Panc1 (cell line): ENCODE measurements at regions not wholly inside any gene's neighbourhood (a gene's known extent, or its start where the extent isn't known, plus 50 kb on each side); places are given as distances from the start of the nearest gene placed in this dataset.

Experiments used
- ATAC-seq: fragments of 200-7000 bp; cut with Tn5 transposase; 2 replicates; pipeline ENCODE4 v1.9.1; 2020; ENCODE audit warnings: mild to moderate bottlenecking, moderate library complexity
- BruUV-seq: library from RNA; stranded (reverse); fragments of 400-500 nt; replicated peaks from 2 replicates; lab custom pipeline; 2021; lab: Mats Ljungman, UMichigan
- CTCF ChIA-PET: fragments of 300-600 bp; sonication (Branson Sonifier 250); formaldehyde crosslinking; loops from one replicate; lab custom pipeline; 2022; ENCODE audit warnings: antibody characterized with exemption; lab: Charles Lee
- POLR2A ChIA-PET: fragments of 300-600 bp; sonication (Branson Sonifier 250); formaldehyde crosslinking; loops from one replicate; lab custom pipeline; 2022; ENCODE audit warnings: antibody characterized with exemption; lab: Charles Lee
- DNase-seq: peaks from one replicate; pipeline ENCODE4 v3.0.0-alpha.2; 2010; ENCODE audit warnings: low read depth, low spot score
- H3K27ac ChIP-seq: 2 replicates; pipeline ENCODE4 v1.5.1; 2011; ENCODE audit warnings: mild to moderate bottlenecking, low read length, inconsistent platforms
- H3K27me3 ChIP-seq: fragments of 200-500 bp; sonication (Bioruptor generic); 2 replicates; pipeline ENCODE4 v1.6.0; 2014; ENCODE audit warnings: low read length, inconsistent platforms; ENCODE audit not compliant: control insufficient read depth, insufficient read depth
- H3K36me3 ChIP-seq: fragments of 200-500 bp; sonication (Bioruptor generic); 2 replicates; pipeline ENCODE4 v1.5.1; 2014; ENCODE audit warnings: inconsistent platforms, mild to moderate bottlenecking, low read length, moderate library complexity; ENCODE audit not compliant: control insufficient read depth, insufficient read depth
- H3K4me1 ChIP-seq: 2 replicates; pipeline ENCODE4 v1.5.1; 2011; ENCODE audit warnings: inconsistent platforms, mild to moderate bottlenecking, low read length, moderate library complexity; ENCODE audit not compliant: control insufficient read depth, insufficient read depth
- H3K4me3 ChIP-seq, 2 experiments: 2 replicates each; pipeline ENCODE4 v1.5.1; 2011 to 2012; ENCODE audit warnings: low read depth in 2 of 2, low read length in 2 of 2, mild to moderate bottlenecking in 2 of 2, inconsistent platforms in 1 of 2, moderate library complexity in 1 of 2
- H3K9me3 ChIP-seq: fragments of 200-500 bp; sonication (Bioruptor generic); 2 replicates; pipeline ENCODE4 v1.5.1; 2014; ENCODE audit warnings: low read depth, mild to moderate bottlenecking, inconsistent platforms, low read length, moderate library complexity; ENCODE audit not compliant: control insufficient read depth, insufficient read depth
- POLR2AphosphoS5 ChIP-seq: IDR thresholded peaks from 2 replicates; pipeline ENCODE4 v1.6.1; 2012; ENCODE audit warnings: mild to moderate bottlenecking, low read depth, low read length, moderate library complexity
- SIN3A ChIP-seq: IDR thresholded peaks from 2 replicates; pipeline ENCODE4 v1.6.1; 2012; ENCODE audit warnings: low read depth, mild to moderate bottlenecking, low read length, moderate library complexity, borderline replicate concordance; ENCODE audit not compliant: insufficient read depth
- TCF7L2 ChIP-seq: IDR thresholded peaks from 2 replicates; pipeline ENCODE4 v1.6.1; 2011; ENCODE audit warnings: mild to moderate bottlenecking, low read depth, low read length, inconsistent platforms
- in situ Hi-C: cut with HindIII; loops from 2 replicates; pipeline ENCODE4 v1.10.0; 2016; ENCODE audit warnings: low sequenced_read_pairs, low pct_unique_long_range_greater_than_20kb
- intact Hi-C: fragments of 100-400 bp; cut with micrococcal nuclease; formaldehyde crosslinking; loops from one replicate; pipeline ENCODE4 v1.10.0; 2022; ENCODE audit not compliant: unreplicated experiment
- TF ChIP-seq, protein P1 (sequence below): fragments of 450-650 bp; IDR thresholded peaks from 2 replicates; pipeline ENCODE4 v1.5.1; 2017; ENCODE audit warnings: mild to moderate bottlenecking
- TF ChIP-seq, protein P2 (sequence below), 2 experiments: IDR thresholded peaks; 2 replicates each; pipeline ENCODE4 v1.6.1; 2011 to 2012; ENCODE audit warnings: low read depth in 2 of 2, control low read depth in 1 of 2, low read length in 1 of 2, mild to moderate bottlenecking in 1 of 2, moderate library complexity in 1 of 2; ENCODE audit not compliant: insufficient read depth in 1 of 2

DNA sequence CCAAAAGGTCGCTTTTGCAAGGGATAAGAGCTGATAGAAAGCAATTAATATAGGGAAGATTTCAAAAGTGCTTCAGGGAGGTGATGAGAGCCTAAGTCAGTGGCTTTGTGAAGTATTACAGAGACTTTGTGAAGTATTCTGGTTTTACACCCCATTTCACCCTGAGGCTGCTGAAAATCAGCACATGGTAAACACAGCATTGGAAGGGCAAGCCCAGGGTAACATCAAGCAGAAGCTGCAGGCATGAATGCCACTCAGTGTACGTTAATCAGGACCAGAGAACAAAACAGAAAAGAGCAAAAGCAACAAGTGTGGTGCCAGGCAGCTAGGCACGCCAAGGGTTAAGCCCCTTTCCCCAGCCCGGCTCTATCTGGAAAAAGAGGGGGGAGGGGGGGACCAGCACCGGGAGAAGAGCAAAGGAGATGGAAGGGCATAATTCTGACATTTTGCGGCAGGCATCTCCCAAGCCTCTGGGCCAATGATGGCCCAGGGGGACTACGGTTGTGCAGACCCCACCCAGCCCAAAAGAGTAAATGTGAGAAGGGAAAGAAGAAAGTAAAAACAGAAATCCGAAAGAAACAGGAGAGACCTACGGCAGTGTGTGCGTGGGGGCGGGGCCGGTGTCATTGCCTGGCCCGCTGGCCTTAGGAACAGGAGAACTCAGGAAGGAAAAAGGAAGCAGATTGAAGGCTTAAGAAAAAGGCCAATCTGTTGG lies 58.9 kb downstream of the DHRS2 start:
- no peak for DNase-seq
- Histone ChIP-seq H3K36me3 (no peaks in the 10 kb centered on the region), H3K9me3 (no peaks in the 10 kb centered on the region), H3K27me3 (no peaks in the 10 kb centered on the region), H3K4me1 (no peaks in the 10 kb centered on the region), H3K27ac (no peak overlapping the region), H3K4me3 (no peak overlapping the region; a peak in 1 of 4 replicates)
- ATAC-seq, result no peak
- intact Hi-C loops (no loop called here), in situ Hi-C loops (no loop called here)
- POLR2A ChIA-PET, result no interaction called here
- TF ChIP-seq, protein P1, sequence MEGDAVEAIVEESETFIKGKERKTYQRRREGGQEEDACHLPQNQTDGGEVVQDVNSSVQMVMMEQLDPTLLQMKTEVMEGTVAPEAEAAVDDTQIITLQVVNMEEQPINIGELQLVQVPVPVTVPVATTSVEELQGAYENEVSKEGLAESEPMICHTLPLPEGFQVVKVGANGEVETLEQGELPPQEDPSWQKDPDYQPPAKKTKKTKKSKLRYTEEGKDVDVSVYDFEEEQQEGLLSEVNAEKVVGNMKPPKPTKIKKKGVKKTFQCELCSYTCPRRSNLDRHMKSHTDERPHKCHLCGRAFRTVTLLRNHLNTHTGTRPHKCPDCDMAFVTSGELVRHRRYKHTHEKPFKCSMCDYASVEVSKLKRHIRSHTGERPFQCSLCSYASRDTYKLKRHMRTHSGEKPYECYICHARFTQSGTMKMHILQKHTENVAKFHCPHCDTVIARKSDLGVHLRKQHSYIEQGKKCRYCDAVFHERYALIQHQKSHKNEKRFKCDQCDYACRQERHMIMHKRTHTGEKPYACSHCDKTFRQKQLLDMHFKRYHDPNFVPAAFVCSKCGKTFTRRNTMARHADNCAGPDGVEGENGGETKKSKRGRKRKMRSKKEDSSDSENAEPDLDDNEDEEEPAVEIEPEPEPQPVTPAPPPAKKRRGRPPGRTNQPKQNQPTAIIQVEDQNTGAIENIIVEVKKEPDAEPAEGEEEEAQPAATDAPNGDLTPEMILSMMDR, result no peak
- TF ChIP-seq SIN3A, result no peak
- TF ChIP-seq TCF7L2, result no peak
- CTCF ChIA-PET, result no interaction called here
- no TSS peak for BruUV-seq

- ATAC-seq, result no peak
- H3K27ac ChIP-seq, result no peak overlapping the region
- H3K36me3 ChIP-seq, result no peaks in the 10 kb centered on the region
- no peak overlapping the region for H3K4me3 ChIP-seq
- no peaks in the 10 kb centered on the region for H3K27me3 ChIP-seq
- no peaks in the 10 kb centered on the region for H3K9me3 ChIP-seq
- ChIA-PET POLR2A (no interaction called here), CTCF (no interaction called here)
- no peak for TF ChIP-seq TCF7L2
- no peak for TF ChIP-seq SIN3A
- TF ChIP-seq, protein P1, result no peak
- TF ChIP-seq POLR2AphosphoS5, result no peak
- TF ChIP-seq, protein P2, sequence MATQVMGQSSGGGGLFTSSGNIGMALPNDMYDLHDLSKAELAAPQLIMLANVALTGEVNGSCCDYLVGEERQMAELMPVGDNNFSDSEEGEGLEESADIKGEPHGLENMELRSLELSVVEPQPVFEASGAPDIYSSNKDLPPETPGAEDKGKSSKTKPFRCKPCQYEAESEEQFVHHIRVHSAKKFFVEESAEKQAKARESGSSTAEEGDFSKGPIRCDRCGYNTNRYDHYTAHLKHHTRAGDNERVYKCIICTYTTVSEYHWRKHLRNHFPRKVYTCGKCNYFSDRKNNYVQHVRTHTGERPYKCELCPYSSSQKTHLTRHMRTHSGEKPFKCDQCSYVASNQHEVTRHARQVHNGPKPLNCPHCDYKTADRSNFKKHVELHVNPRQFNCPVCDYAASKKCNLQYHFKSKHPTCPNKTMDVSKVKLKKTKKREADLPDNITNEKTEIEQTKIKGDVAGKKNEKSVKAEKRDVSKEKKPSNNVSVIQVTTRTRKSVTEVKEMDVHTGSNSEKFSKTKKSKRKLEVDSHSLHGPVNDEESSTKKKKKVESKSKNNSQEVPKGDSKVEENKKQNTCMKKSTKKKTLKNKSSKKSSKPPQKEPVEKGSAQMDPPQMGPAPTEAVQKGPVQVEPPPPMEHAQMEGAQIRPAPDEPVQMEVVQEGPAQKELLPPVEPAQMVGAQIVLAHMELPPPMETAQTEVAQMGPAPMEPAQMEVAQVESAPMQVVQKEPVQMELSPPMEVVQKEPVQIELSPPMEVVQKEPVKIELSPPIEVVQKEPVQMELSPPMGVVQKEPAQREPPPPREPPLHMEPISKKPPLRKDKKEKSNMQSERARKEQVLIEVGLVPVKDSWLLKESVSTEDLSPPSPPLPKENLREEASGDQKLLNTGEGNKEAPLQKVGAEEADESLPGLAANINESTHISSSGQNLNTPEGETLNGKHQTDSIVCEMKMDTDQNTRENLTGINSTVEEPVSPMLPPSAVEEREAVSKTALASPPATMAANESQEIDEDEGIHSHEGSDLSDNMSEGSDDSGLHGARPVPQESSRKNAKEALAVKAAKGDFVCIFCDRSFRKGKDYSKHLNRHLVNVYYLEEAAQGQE (IDR thresholded peaks at IDR 0.05; ENCODE audit: insufficient read depth in 1 of 2, low read depth in 2 of 2, low read length in 1 of 2), result no peak
- DNase-seq, result no peak
- intact Hi-C loops (no loop called here), in situ Hi-C loops (no loop called here)
- no TSS peak for BruUV-seq
- no peaks in the 10 kb centered on the region for H3K4me1 ChIP-seq
Observed at GRCh38 chr14:23695664-23695999, 59.5 kb downstream of the DHRS2 start.
